Gastrocnemius medialis (tissue), 4 donors: ENCODE measurements at regions not wholly inside any gene's neighbourhood (a gene's known extent, or its start where the extent isn't known, plus 50 kb on each side); places are given as distances from the start of the nearest gene placed in this dataset.

Source experiments
- ATAC-seq, 2 donors: fragments of 150-250 bp; one replicate each; pipeline ENCODE4 v1.9.1; 2016
- DNase-seq, 2 donors: peaks; one replicate each; pipeline ENCODE4 v3.0.0-alpha.2; 2019
- H3K27ac ChIP-seq, 4 donors: fragments of 200-600 bp; sonication (generic); 1 replicate in 1 of 4; 2 replicates in 3 of 4; pipeline ENCODE4 v1.5.1; 2016 to 2018; ENCODE audit warnings: mild to moderate bottlenecking in 2 of 4, moderate library complexity in 1 of 4
- H3K27me3 ChIP-seq, 3 donors: fragments of 200-600 bp; sonication (generic) in 2 of 3; 1 replicate in 1 of 3; 2 replicates in 2 of 3; pipeline versions ENCODE4 v1.5.1 to v1.6.0; 2016 to 2019; ENCODE audit warnings: mild to moderate bottlenecking in 1 of 3, moderate library complexity in 1 of 3
- H3K36me3 ChIP-seq, 2 donors: fragments of 200-600 bp; sonication (generic) in 1 of 2; one replicate each; pipeline ENCODE4 v1.5.1; 2017 to 2018
- H3K4me1 ChIP-seq, 2 donors: fragments of 200-600 bp; sonication (generic) in 1 of 2; one replicate each; pipeline ENCODE4 v1.5.1; 2016 to 2017; ENCODE audit warnings: mild to moderate bottlenecking in 2 of 2
- H3K4me3 ChIP-seq, 4 donors: fragments of 200-600 bp; sonication (generic) in 3 of 4; 1 replicate in 1 of 4; 2 replicates in 3 of 4; pipeline ENCODE4 v1.5.1; 2016 to 2019; ENCODE audit warnings: mild to moderate bottlenecking in 2 of 4
- H3K9me3 ChIP-seq, 3 donors: fragments of 200-600 bp; sonication (generic) in 2 of 3; 1 replicate in 1 of 3; 2 replicates in 2 of 3; pipeline ENCODE4 v1.5.1; 2016 to 2019
- CTCF ChIP-seq, 5 experiments: fragments of 450-650 bp in 3 of 5; fragments of 200-600 bp in 2 of 5; sonication (generic) in 2 of 5; IDR thresholded peaks in 4 of 5; conservative IDR thresholded peaks in 1 of 5; 1 replicate in 4 of 5; 2 replicates in 1 of 5; pipeline ENCODE4 v1.5.1; 2016 to 2019; ENCODE audit warnings: antibody characterized with exemption in 5 of 5, mild to moderate bottlenecking in 3 of 5, moderate library complexity in 3 of 5
- POLR2A ChIP-seq, 2 donors: fragments of 450-650 bp; IDR thresholded peaks; one replicate each; pipeline ENCODE4 v1.6.1; 2017; ENCODE audit warnings: antibody characterized with exemption in 2 of 2, mild to moderate bottlenecking in 2 of 2, moderate library complexity in 2 of 2
- in situ Hi-C, 4 donors: fragments of 200-750 bp; cut with MboI; loops; one replicate each; pipeline versions ENCODE4 v1.15.0 to v1.8.0; 2017; ENCODE audit warnings: low sequenced_read_pairs in 4 of 4
- intact Hi-C: fragments of 100-400 bp; cut with DNase I; formaldehyde crosslinking; loops from one replicate; pipeline ENCODE4 v1.15.1; 2023; ENCODE audit warnings: low total_unique reads

- no peak for ATAC-seq
- Histone ChIP-seq H3K9me3 (no peaks in the 10 kb centered on the region), H3K36me3 (no peaks in the 10 kb centered on the region), H3K4me3 (no peak overlapping the region), H3K27me3 (no peaks in the 10 kb centered on the region), H3K27ac (no peak overlapping the region), H3K4me1 (no peaks in the 10 kb centered on the region)
- TF ChIP-seq POLR2A (IDR thresholded peaks at IDR 0.05) (no peak), CTCF (IDR thresholded peaks at IDR 0.05 in 4 of 5, conservative IDR thresholded peaks at IDR 0.05 in 1 of 5) (no peak)
- DNase-seq: no peak
- in situ Hi-C loops (no loop called here), intact Hi-C loops (no loop called here)
Measured at GRCh38 chr5:13609504-13609903, 335.0 kb downstream of the DNAH5 start.

- in situ Hi-C loops: no loop called here
- Histone ChIP-seq H3K4me3 (no peak overlapping the region), H3K4me1 (no peaks in the 10 kb centered on the region), H3K27ac (no peak overlapping the region), H3K36me3 (no peaks in the 10 kb centered on the region), H3K9me3 (no peaks in the 10 kb centered on the region), H3K27me3 (no peaks in the 10 kb centered on the region)
- DNase-seq (no peak), ATAC-seq (no peak)
- intact Hi-C loops: no loop called here
- TF ChIP-seq CTCF (IDR thresholded peaks at IDR 0.05 in 4 of 5, conservative IDR thresholded peaks at IDR 0.05 in 1 of 5): no peak
- TF ChIP-seq POLR2A (IDR thresholded peaks at IDR 0.05): no peak
Measured at GRCh38 chr5:13606051-13606450, 338.4 kb downstream of the DNAH5 start.

- no peak overlapping the region for H3K4me3 ChIP-seq
- intact Hi-C loops (no loop called here), in situ Hi-C loops (no loop called here)
- H3K27me3 ChIP-seq: no peaks in the 10 kb centered on the region
- no peak overlapping the region for H3K27ac ChIP-seq
- no peaks in the 10 kb centered on the region for H3K4me1 ChIP-seq
- no peaks in the 10 kb centered on the region for H3K9me3 ChIP-seq
- DNase-seq: no peak
- no peaks in the 10 kb centered on the region for H3K36me3 ChIP-seq
- TF ChIP-seq POLR2A (IDR thresholded peaks at IDR 0.05) (no peak), CTCF (IDR thresholded peaks at IDR 0.05 in 4 of 5, conservative IDR thresholded peaks at IDR 0.05 in 1 of 5) (no peak)
- ATAC-seq: no peak
Measured at GRCh38 chr5:13601112-13601511, 343.4 kb downstream of the DNAH5 start.

- Histone ChIP-seq H3K27ac (no peak overlapping the region), H3K9me3 (no peaks in the 10 kb centered on the region), H3K4me3 (no peak overlapping the region), H3K27me3 (no peaks in the 10 kb centered on the region), H3K36me3 (no peaks in the 10 kb centered on the region), H3K4me1 (no peaks in the 10 kb centered on the region)
- intact Hi-C loops: no loop called here
- ATAC-seq (no peak), DNase-seq (no peak)
- in situ Hi-C loops: no loop called here
- TF ChIP-seq CTCF (IDR thresholded peaks at IDR 0.05 in 4 of 5, conservative IDR thresholded peaks at IDR 0.05 in 1 of 5) (no peak), POLR2A (IDR thresholded peaks at IDR 0.05) (no peak)
Measured at GRCh38 chr5:13595978-13596377, 348.5 kb downstream of the DNAH5 start.

- no peaks in the 10 kb centered on the region for H3K36me3 ChIP-seq
- in situ Hi-C loops: no loop called here
- H3K4me1 ChIP-seq: no peaks in the 10 kb centered on the region
- H3K9me3 ChIP-seq: no peaks in the 10 kb centered on the region
- intact Hi-C loops: no loop called here
- DNase-seq (no peak), ATAC-seq (no peak)
- no peaks in the 10 kb centered on the region for H3K27me3 ChIP-seq
- no peak overlapping the region for H3K4me3 ChIP-seq
- no peak overlapping the region for H3K27ac ChIP-seq
- TF ChIP-seq CTCF (IDR thresholded peaks at IDR 0.05 in 4 of 5, conservative IDR thresholded peaks at IDR 0.05 in 1 of 5) (no peak), POLR2A (IDR thresholded peaks at IDR 0.05) (no peak)
Measured at GRCh38 chr5:13591621-13592020, 352.9 kb downstream of the DNAH5 start.
